HG03139 (cell line): ENCODE measurements at regions not wholly inside any gene's neighbourhood (a gene's known extent, or its start where the extent isn't known, plus 50 kb on each side); places are given as distances from the start of the nearest gene placed in this dataset.
"Not testable (repeated sequence)": the region's sequence is repeated elsewhere in the genome, so short reads cannot be mapped to it uniquely, and the experiment has no call there.

Experiments used
- ATAC-seq: cut with Tn5 transposase; IDR thresholded peaks from one replicate; pipeline ENCODE4 v1.9.1; 2021; ENCODE audit not compliant: unreplicated experiment

DNA sequence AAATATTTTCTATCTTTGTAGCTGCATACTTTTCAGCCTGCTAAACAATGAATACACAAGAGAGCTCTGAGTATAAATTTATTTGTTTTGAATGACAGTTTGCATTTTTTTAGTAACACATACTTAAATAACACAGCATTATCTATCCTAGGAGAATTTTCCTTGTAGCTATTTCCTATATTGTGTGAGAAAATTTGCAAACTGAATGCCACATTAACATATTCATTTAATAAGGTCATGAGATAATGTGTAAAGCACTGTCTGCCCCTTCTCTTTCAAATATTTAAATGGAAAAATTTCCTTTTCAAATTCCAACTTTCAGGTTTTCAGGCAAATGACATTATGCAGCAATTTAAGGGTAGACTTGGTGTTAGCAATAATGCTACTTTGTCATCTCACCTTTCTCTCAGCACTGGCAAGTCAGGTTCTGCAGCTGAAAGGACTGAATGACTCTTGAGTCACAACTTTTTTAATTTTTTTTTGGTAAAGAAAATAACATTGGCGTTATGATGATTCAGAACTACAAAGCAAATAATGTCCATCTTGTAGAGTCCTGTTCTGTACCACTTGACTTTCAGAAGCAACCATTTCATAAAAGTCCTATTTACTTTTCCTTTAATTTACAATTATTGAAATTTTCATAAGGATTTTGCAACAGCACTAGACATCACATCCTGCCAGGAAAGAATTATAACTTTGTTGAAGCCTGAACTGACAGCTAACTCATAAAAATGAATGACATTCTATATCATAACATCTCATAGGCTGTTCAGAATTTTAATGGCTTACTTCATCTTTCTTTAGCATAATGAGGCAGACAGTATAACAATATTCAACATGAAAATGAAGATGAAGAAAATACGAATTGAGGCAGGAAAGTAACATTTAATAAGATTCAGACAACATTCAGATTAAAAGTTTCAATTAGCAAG, 681.6 kb upstream of the SEMA6D start:
- ATAC-seq = no peak

GRCh38 chr15:47037003-47037402, 680.3 kb upstream of the SEMA6D start:
- ATAC-seq = no peak

- no peak for ATAC-seq
Observed at GRCh38 chr15:47039225-47039624, 678.1 kb upstream of the SEMA6D start.

DNA sequence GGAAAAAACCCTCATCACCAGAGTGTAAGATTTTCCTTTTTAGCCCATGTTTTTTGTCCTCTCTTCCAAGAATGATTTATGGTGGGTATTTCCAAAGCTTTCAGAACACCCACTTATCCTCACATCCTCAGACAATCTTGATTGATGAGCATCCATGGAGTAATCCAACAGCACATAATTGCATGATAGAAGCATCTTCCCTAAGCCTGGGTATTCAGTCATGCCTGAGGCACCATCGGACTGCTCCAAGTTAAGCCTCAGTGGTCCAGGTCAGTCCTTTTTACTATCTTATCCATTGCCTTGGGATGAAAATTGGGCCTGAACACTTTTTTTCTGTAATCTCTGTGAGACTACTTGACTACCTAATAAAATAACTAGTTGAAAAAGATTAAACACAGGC, 676.0 kb upstream of the SEMA6D start:
- no peak for ATAC-seq

DNA sequence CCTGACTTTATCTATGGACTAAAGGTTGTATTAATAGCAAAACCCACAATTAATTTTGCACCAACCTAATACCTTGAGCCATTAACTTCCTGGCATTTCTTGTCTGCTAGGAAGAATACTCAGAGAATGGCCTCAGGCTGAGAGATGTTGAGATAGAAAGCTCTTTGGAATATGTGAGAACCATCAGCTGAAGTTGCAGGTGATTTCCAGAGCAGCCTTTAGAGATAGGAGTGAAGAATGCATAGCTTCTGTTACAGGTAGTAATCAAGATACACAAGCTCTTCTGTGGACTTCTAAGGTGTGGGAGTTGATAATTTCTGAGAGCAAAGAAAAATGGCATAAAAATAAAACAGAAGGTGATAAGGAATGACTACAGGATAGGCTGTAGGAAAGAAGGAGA, 669.3 kb upstream of the SEMA6D start:
- not testable (repeated sequence) for ATAC-seq

DNA sequence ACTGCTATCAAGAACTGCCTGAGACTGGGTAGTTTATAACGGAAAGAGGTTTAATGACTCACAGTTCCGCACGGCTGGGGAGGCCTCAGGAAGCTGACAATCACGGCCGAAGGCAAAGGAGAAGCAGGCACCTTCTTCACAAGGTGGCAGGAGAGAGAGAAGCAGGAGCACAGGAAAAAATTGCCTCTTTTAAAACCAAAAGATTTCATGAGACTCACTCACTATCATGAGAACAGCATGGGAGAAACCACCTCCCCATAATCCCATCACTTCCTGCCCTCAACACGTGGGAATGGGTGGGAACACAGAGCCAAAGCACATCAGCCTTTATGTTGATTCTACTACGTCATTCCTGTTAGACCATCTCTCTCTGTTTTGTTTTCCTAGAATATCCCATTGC, 650.9 kb upstream of the SEMA6D start:
- no peak for ATAC-seq

DNA sequence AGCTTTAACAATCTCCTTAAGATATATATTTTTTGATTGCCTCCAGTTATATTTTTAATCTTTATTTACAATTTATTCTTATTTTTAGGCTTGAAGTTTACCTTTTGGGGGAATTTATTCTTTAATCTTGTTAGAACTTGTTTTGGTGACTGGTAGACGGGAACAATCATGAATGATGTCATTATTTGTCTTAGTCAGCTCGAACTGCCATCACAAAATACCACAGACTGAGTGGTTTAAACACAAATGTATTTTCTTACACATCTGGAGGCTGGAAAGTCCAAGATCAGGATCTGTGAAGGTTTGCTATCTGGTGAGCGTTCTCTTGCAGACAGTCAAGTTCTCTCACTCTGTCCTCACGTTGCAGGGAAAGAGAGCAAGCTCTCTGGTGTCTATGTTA, 639.5 kb upstream of the SEMA6D start:
- not testable (repeated sequence) for ATAC-seq

- no peak for ATAC-seq
Observed at GRCh38 chr15:47095833-47096232, 621.5 kb upstream of the SEMA6D start.

- ATAC-seq = not testable (repeated sequence)
Observed at GRCh38 chr15:47098526-47098925, 618.8 kb upstream of the SEMA6D start.

GRCh38 chr15:47099801-47100200, 617.5 kb upstream of the SEMA6D start:
- not testable (repeated sequence) for ATAC-seq

- ATAC-seq = not testable (repeated sequence)
Observed at GRCh38 chr15:47108800-47109199, 608.5 kb upstream of the SEMA6D start.

- ATAC-seq = no peak
Observed at GRCh38 chr15:47116698-47117097, 600.6 kb upstream of the SEMA6D start.

- no peak for ATAC-seq
Observed at GRCh38 chr15:47119349-47119748, 598.0 kb upstream of the SEMA6D start.

DNA sequence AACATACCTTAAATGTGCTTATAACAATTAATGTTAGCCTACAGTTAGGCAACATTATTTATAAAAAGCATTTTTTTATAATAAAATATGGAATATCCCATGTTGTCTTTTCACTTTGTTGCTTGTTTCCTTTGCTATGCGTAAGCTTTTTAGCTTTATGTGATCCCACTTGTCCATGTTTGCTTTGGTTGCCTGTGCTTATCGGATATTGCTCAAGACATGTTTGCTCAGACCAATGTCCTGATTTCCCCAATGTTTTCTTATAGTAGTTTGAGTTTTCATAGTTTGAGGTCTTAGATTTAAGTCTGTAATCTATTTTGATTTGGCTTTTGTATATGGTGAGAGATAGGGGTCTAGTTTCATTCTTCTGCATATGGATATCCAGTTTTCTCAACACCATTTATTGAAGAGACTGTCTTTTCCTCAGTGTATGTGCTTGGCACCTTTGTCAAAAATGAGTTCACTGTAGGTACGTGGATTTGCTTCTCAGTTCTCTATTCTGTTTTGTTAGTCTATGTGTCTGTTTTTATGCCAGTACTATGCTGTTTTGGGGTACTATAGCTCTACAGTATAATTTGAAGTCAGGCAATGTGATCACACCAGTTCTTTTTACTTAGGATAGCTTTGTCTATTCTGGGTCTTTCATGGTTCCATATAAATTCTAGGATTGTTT, 592.7 kb upstream of the SEMA6D start:
- no peak for ATAC-seq

- ATAC-seq = no peak
Observed at GRCh38 chr15:47129033-47129432, 588.3 kb upstream of the SEMA6D start.

DNA sequence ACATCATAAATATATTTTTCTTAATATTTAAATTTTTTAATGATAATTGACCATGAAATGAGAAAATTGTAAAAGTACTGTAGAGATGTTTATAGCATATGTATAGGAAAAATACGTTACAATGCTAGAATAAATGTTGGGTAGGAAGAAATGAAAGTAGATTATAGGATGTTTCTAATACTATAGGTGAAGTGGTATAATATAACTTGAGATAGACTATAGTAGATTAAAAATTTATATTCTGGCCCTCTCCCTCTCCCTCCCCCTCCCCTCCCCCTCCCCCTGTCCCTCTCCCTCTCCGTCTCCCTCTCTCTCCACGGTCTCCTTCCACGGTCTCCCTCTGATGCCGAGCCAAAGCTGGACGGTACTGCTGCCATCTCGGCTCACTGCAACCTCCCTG, 585.9 kb upstream of the SEMA6D start:
- not testable (repeated sequence) for ATAC-seq

- ATAC-seq = no peak
Observed at GRCh38 chr15:47135267-47135666, 582.0 kb upstream of the SEMA6D start.

DNA sequence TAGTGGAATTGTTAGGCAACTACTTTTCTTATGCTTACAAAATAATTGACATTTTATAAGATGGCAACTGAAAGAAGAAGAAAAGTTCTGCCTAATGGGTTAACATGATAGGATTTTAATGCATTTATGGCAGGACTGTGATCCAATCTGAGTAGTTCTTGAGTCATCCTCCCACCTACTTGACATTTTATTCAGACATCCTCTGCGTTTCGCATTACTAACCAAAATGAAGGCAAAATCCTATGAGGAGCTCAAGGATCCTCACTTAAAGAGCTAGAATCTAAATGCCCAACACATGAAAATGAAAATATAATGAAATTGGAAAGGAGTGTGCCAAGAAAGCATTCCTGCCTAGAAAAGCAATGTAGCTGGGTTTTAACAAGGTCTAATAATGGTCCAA, 581.1 kb upstream of the SEMA6D start:
- no peak for ATAC-seq

GRCh38 chr15:47139965-47140364, 577.3 kb upstream of the SEMA6D start:
- ATAC-seq = no peak

- no peak for ATAC-seq
Observed at GRCh38 chr15:47157827-47158226, 559.5 kb upstream of the SEMA6D start.

- no peak for ATAC-seq
Observed at GRCh38 chr15:47158573-47158972, 558.7 kb upstream of the SEMA6D start.

- ATAC-seq = no peak
Observed at GRCh38 chr15:47177177-47177576, 540.1 kb upstream of the SEMA6D start.
